ENCODE measurements at regions not wholly inside any gene's neighbourhood (a gene's known extent, or its start where the extent isn't known, plus 50 kb on each side); places are given as distances from the start of the nearest gene placed in this dataset.

DNA sequence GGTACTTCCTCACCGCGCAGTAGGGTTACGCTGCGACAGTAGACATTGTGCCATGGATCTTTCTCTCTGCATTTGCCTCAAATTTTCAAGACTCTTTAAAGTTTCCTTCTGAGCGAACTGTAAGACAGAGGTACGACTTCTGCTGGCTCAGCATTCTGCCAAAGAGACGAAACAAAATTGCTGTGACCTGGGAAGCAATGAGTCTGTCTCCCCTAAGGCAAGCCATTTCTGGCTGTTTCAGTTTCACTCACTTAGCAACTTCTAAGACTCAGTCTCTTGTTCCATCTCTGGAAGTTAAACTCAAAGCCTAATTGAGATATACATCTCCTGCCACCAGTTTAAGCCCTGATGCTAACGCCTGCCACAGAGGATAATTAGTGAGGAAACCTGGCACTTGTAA lies 510.9 kb upstream of the DAB1 start:
- DNase-seq = no peak
- Mint-ChIP-seq H3K4me3 (no peak overlapping the region), H3K4me1 (no peaks in the 10 kb centered on the region), H3K27me3 (no peaks in the 10 kb centered on the region), H3K36me3 (ENCODE audit: low read depth) (no peaks in the 10 kb centered on the region), H3K27ac (no peak overlapping the region), H3K9me3 (peaks cover 7% of the 10 kb centered on the region)
- no peak for TF ChIP-seq CTCF (IDR thresholded peaks at IDR 0.05)
- CTCF ChIA-PET = no interaction called here
- ATAC-seq (ENCODE audit: low read depth) = no peak
- POLR2A ChIA-PET = no interaction called here
- intact Hi-C loops (cut with micrococcal nuclease) = no loop called here

- ChIA-PET CTCF (no interaction called here), POLR2A (no interaction called here)
- ATAC-seq (ENCODE audit: low read depth) (no peak), DNase-seq (no peak)
- no peak for TF ChIP-seq CTCF (IDR thresholded peaks at IDR 0.05)
- H3K27ac Mint-ChIP-seq = no peak overlapping the region
- H3K36me3 Mint-ChIP-seq (ENCODE audit: low read depth) = no peaks in the 10 kb centered on the region
- no peaks in the 10 kb centered on the region for H3K9me3 Mint-ChIP-seq
- H3K4me1 Mint-ChIP-seq = no peaks in the 10 kb centered on the region
- H3K4me3 Mint-ChIP-seq = no peak overlapping the region
- no peaks in the 10 kb centered on the region for H3K27me3 Mint-ChIP-seq
- intact Hi-C loops (cut with micrococcal nuclease) = no loop called here
These were observed 503.1 kb upstream of the DAB1 start for GRCh38 chr1:57927003-57927402.

DNA sequence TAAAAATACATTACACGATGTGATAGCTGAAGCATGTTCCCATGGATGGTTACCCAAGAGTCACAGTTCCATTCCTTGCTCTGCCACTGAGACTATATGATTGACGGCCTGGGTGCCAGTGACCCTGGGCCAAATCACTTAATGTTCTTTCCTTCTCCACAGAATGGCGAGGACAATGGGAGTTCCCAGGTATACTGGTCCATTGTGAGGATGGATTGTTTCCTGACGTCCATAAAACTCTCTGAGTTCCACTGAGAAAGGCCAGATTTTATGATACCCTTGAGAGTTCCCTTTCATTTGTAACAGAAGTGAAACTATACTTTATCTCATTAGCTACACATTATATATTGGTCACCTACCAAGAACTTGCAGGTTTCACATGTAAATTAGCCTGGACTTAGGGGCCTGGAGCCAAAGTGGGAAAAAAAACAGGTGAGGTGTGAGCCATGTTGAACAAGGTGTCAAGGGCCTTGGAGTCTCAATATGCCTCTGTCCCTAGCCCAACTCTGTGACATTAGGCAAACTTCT lies 502.2 kb upstream of the DAB1 start:
- ChIA-PET POLR2A (no interaction called here), CTCF (no interaction called here)
- DNase-seq (no peak), ATAC-seq (ENCODE audit: low read depth) (no peak)
- TF ChIP-seq CTCF (IDR thresholded peaks at IDR 0.05) = no peak
- intact Hi-C loops (cut with micrococcal nuclease) = no loop called here
- Mint-ChIP-seq H3K4me1 (no peaks in the 10 kb centered on the region), H3K4me3 (no peak overlapping the region), H3K9me3 (no peaks in the 10 kb centered on the region), H3K27me3 (no peaks in the 10 kb centered on the region), H3K27ac (no peak overlapping the region), H3K36me3 (ENCODE audit: low read depth) (no peaks in the 10 kb centered on the region)

GRCh38 chr1:57925226-57925625 lies 501.4 kb upstream of the DAB1 start:
- no peaks in the 10 kb centered on the region for H3K4me1 Mint-ChIP-seq
- intact Hi-C loops (cut with micrococcal nuclease) = no loop called here
- H3K27me3 Mint-ChIP-seq = no peaks in the 10 kb centered on the region
- H3K27ac Mint-ChIP-seq = no peak overlapping the region
- no peak overlapping the region for H3K4me3 Mint-ChIP-seq
- POLR2A ChIA-PET = no interaction called here
- H3K9me3 Mint-ChIP-seq = no peaks in the 10 kb centered on the region
- DNase-seq (no peak), ATAC-seq (ENCODE audit: low read depth) (no peak)
- CTCF ChIA-PET = no interaction called here
- H3K36me3 Mint-ChIP-seq (ENCODE audit: low read depth) = no peaks in the 10 kb centered on the region
- no peak for TF ChIP-seq CTCF (IDR thresholded peaks at IDR 0.05)

- ChIA-PET POLR2A (no interaction called here), CTCF (no interaction called here)
- no peaks in the 10 kb centered on the region for H3K27me3 Mint-ChIP-seq
- TF ChIP-seq CTCF (IDR thresholded peaks at IDR 0.05) = no peak
- no peaks in the 10 kb centered on the region for H3K9me3 Mint-ChIP-seq
- no peak overlapping the region for H3K27ac Mint-ChIP-seq
- H3K4me1 Mint-ChIP-seq = no peaks in the 10 kb centered on the region
- intact Hi-C loops (cut with micrococcal nuclease) = no loop called here
- H3K4me3 Mint-ChIP-seq = no peak overlapping the region
- ATAC-seq (ENCODE audit: low read depth) (no peak), DNase-seq (no peak)
- no peaks in the 10 kb centered on the region for H3K36me3 Mint-ChIP-seq (ENCODE audit: low read depth)
These were observed 498.3 kb upstream of the DAB1 start for GRCh38 chr1:57922130-57922529.
